DOHH2 (cell line): ENCODE measurements at regions not wholly inside any gene's neighbourhood (a gene's known extent, or its start where the extent isn't known, plus 50 kb on each side); places are given as distances from the start of the nearest gene placed in this dataset.

Source experiments
- CTCF ChIP-seq: fragments of 200-600 bp; sonication (generic); IDR thresholded peaks from one replicate; pipeline ENCODE4 v1.5.1; 2014; ENCODE audit warnings: antibody characterized with exemption, mild to moderate bottlenecking, low read depth, low read length; ENCODE audit not compliant: poor library complexity, severe bottlenecking
- EZH2phosphoT487 ChIP-seq: fragments of 200-600 bp; sonication (generic); IDR thresholded peaks from 2 replicates; pipeline ENCODE4 v1.6.1; 2017; ENCODE audit warnings: borderline replicate concordance, mild to moderate bottlenecking, antibody characterized with exemption, low read length, moderate library complexity, mixed read lengths

- TF ChIP-seq CTCF = no peak
- no peak for TF ChIP-seq EZH2phosphoT487
These were observed 790.9 kb downstream of the KLHL13 start for GRCh38 chrX:117325706-117326105.
